ENCODE measurements at regions not wholly inside any gene's neighbourhood (a gene's known extent, or its start where the extent isn't known, plus 50 kb on each side); places are given as distances from the start of the nearest gene placed in this dataset.

GRCh38 chr3:168396861-168397260 is 301.1 kb upstream of the GOLIM4 start:
- Histone ChIP-seq H3K9me3 (no peaks in the 10 kb centered on the region), H3K27ac (no peak overlapping the region), H3K4me1 (no peaks in the 10 kb centered on the region), H3K36me3 (no peaks in the 10 kb centered on the region), H3K4me3 (replicated peaks in 1 of 3) (no peak overlapping the region), H3K27me3 (no peaks in the 10 kb centered on the region)
- TF ChIP-seq, protein P1, sequence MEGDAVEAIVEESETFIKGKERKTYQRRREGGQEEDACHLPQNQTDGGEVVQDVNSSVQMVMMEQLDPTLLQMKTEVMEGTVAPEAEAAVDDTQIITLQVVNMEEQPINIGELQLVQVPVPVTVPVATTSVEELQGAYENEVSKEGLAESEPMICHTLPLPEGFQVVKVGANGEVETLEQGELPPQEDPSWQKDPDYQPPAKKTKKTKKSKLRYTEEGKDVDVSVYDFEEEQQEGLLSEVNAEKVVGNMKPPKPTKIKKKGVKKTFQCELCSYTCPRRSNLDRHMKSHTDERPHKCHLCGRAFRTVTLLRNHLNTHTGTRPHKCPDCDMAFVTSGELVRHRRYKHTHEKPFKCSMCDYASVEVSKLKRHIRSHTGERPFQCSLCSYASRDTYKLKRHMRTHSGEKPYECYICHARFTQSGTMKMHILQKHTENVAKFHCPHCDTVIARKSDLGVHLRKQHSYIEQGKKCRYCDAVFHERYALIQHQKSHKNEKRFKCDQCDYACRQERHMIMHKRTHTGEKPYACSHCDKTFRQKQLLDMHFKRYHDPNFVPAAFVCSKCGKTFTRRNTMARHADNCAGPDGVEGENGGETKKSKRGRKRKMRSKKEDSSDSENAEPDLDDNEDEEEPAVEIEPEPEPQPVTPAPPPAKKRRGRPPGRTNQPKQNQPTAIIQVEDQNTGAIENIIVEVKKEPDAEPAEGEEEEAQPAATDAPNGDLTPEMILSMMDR (IDR thresholded peaks at IDR 0.05), result no peak
- TF ChIP-seq POLR2A (IDR thresholded peaks at IDR 0.05), result no peak
- no peak for DNase-seq
- intact Hi-C loops (cut with DNase I), result no loop called here
- WGBS, 2 donors, result 81 to 92% methylated on average over 1 of the region's 1 CpG

DNA sequence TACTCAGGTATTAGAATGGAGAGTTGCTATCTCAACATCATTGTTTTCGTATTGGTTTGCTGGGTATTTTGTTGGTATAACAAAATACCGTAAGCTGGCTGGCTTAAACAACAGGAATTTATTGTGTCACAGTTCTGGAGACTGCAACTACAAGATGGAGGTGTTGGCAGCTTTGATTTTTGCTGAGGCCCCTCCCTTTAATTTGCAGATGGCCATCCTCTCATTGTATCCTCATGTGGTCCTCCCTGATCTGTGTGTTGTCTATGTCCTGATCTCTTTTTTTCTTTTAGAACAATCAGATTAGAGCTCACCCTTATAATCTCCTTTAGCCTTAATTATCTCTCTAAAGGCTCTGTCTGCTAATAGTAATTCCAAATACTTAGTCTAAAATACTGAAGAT is 299.8 kb upstream of the GOLIM4 start:
- intact Hi-C loops (cut with DNase I), result no loop called here
- Histone ChIP-seq H3K27me3 (no peaks in the 10 kb centered on the region), H3K4me1 (no peaks in the 10 kb centered on the region), H3K36me3 (no peaks in the 10 kb centered on the region), H3K27ac (no peak overlapping the region), H3K4me3 (replicated peaks in 1 of 3) (no peak overlapping the region), H3K9me3 (no peaks in the 10 kb centered on the region)
- DNase-seq, result no peak
- WGBS, 2 donors, result 56 to 62% methylated on average over 2 of the region's 2 CpGs
- TF ChIP-seq, protein P1 (IDR thresholded peaks at IDR 0.05), result no peak
- no peak for TF ChIP-seq POLR2A (IDR thresholded peaks at IDR 0.05)

- H3K9me3 ChIP-seq, result no peaks in the 10 kb centered on the region
These were observed 298.7 kb upstream of the GOLIM4 start for GRCh38 chr3:168394439-168394838.

GRCh38 chr3:168386301-168386700 is 290.6 kb upstream of the GOLIM4 start:
- no peak overlapping the region for H3K4me3 ChIP-seq (replicated peaks in 1 of 3)
- DNase-seq, result no peak
- no peaks in the 10 kb centered on the region for H3K36me3 ChIP-seq
- H3K4me1 ChIP-seq, result no peaks in the 10 kb centered on the region
- TF ChIP-seq, protein P1 (IDR thresholded peaks at IDR 0.05), result no peak
- no peak for TF ChIP-seq POLR2A (IDR thresholded peaks at IDR 0.05)
- no peak overlapping the region for H3K27ac ChIP-seq
- no peaks in the 10 kb centered on the region for H3K9me3 ChIP-seq
- no peaks in the 10 kb centered on the region for H3K27me3 ChIP-seq
- intact Hi-C loops (cut with DNase I), result no loop called here

More at GRCh38 chr3:168394439-168394838, 298.7 kb upstream of the GOLIM4 start:
- no peaks in the 10 kb centered on the region for H3K36me3 ChIP-seq
- no peak for DNase-seq
- TF ChIP-seq, protein P1 (IDR thresholded peaks at IDR 0.05), result no peak
- TF ChIP-seq POLR2A (IDR thresholded peaks at IDR 0.05), result no peak
- 83 to 85% methylated on average over 2 of the region's 2 CpGs for WGBS, 2 donors
- H3K4me3 ChIP-seq (replicated peaks in 1 of 3), result no peak overlapping the region
- H3K4me1 ChIP-seq, result no peaks in the 10 kb centered on the region
- no peaks in the 10 kb centered on the region for H3K27me3 ChIP-seq
- H3K27ac ChIP-seq, result no peak overlapping the region
- intact Hi-C loops (cut with DNase I), result no loop called here

- no peak overlapping the region for H3K4me3 ChIP-seq (replicated peaks in 1 of 3)
- no peak for DNase-seq
- intact Hi-C loops (cut with DNase I), result no loop called here
- WGBS, 2 donors, result 72 to 75% methylated on average over 7 of the region's 7 CpGs
- no peaks in the 10 kb centered on the region for H3K36me3 ChIP-seq
- no peaks in the 10 kb centered on the region for H3K4me1 ChIP-seq
- no peaks in the 10 kb centered on the region for H3K27me3 ChIP-seq
- no peak overlapping the region for H3K27ac ChIP-seq
- no peak for TF ChIP-seq POLR2A (IDR thresholded peaks at IDR 0.05)
- TF ChIP-seq, protein P1 (IDR thresholded peaks at IDR 0.05), result no peak
- H3K9me3 ChIP-seq, result no peaks in the 10 kb centered on the region
These were observed 289.3 kb upstream of the GOLIM4 start for GRCh38 chr3:168384990-168385389.

Measured in thyroid gland (tissue), 4 donors.